ENCODE measurements at regions not wholly inside any gene's neighbourhood (a gene's known extent, or its start where the extent isn't known, plus 50 kb on each side); places are given as distances from the start of the nearest gene placed in this dataset.
"Not testable (repeated sequence)": the region's sequence is repeated elsewhere in the genome, so short reads cannot be mapped to it uniquely, and the experiment has no call there.

- DNase-seq = no peak
Observed at GRCh38 chr14:87813686-87814085, 179.3 kb downstream of the GALC start.

- no peak for DNase-seq
Observed at GRCh38 chr14:87813211-87813610, 179.8 kb downstream of the GALC start.

- no peak for DNase-seq
Observed at GRCh38 chr14:87811246-87811645, 181.7 kb downstream of the GALC start.

- DNase-seq = peak; percentile 0
Observed at GRCh38 chr14:87810711-87811110, 182.3 kb downstream of the GALC start.

GRCh38 chr14:87809261-87809660, 183.7 kb downstream of the GALC start:
- DNase-seq = no peak

GRCh38 chr14:87805315-87805723, 187.7 kb downstream of the GALC start:
- peak; percentile 43 for DNase-seq

- no peak for DNase-seq
Observed at GRCh38 chr14:87800216-87800615, 192.8 kb downstream of the GALC start.

- no peak for DNase-seq
Observed at GRCh38 chr14:87799400-87799799, 193.6 kb downstream of the GALC start.

- DNase-seq = peak; percentile 11
Observed at GRCh38 chr14:87797001-87797400, 196.0 kb downstream of the GALC start.

- DNase-seq = no peak
Observed at GRCh38 chr14:87794561-87794960, 198.4 kb downstream of the GALC start.

- DNase-seq = no peak
Observed at GRCh38 chr14:87785897-87786296, 207.1 kb downstream of the GALC start.

- DNase-seq = no peak
Observed at GRCh38 chr14:87784386-87784785, 208.6 kb downstream of the GALC start.

- no peak for DNase-seq
Observed at GRCh38 chr14:87783071-87783470, 209.9 kb downstream of the GALC start.

- DNase-seq = no peak
Observed at GRCh38 chr14:87772854-87773253, 220.1 kb downstream of the GALC start.

- no peak for DNase-seq
Observed at GRCh38 chr14:87767567-87767901, 225.4 kb downstream of the GALC start.

- DNase-seq = no peak
Observed at GRCh38 chr14:87758876-87759275, 234.1 kb downstream of the GALC start.

GRCh38 chr14:87756661-87757060, 236.3 kb downstream of the GALC start:
- no peak for DNase-seq

- no peak for DNase-seq
Observed at GRCh38 chr14:87754520-87755223, 238.3 kb downstream of the GALC start.

GRCh38 chr14:87748558-87748957, 244.4 kb downstream of the GALC start:
- no peak for DNase-seq

GRCh38 chr14:87745507-87746118, 247.4 kb downstream of the GALC start:
- DNase-seq = peak; percentile 66

GRCh38 chr14:87734577-87735360, 258.2 kb downstream of the GALC start:
- DNase-seq = not testable (repeated sequence)

GRCh38 chr14:87733115-87733514, 259.9 kb downstream of the GALC start:
- DNase-seq = not testable (repeated sequence)

- DNase-seq = no peak
Observed at GRCh38 chr14:87732562-87732961, 260.4 kb downstream of the GALC start.

GRCh38 chr14:87725318-87725717, 267.7 kb downstream of the GALC start:
- peak; percentile 12 for DNase-seq
